HUES48 (cell line): ENCODE measurements at regions not wholly inside any gene's neighbourhood (a gene's known extent, or its start where the extent isn't known, plus 50 kb on each side); places are given as distances from the start of the nearest gene placed in this dataset.

Experiments
- H3K27ac ChIP-seq: one replicate; pipeline ENCODE4 v1.7.0; 2013; ENCODE audit warnings: low read depth, low read length, inconsistent platforms
- H3K27me3 ChIP-seq: 2 replicates; pipeline ENCODE4 v1.6.1; 2013; ENCODE audit warnings: mild to moderate bottlenecking, low read length; ENCODE audit not compliant: control insufficient read depth, insufficient read depth
- H3K36me3 ChIP-seq: 2 replicates; pipeline ENCODE4 v1.6.1; 2013; ENCODE audit warnings: low read length; ENCODE audit not compliant: control insufficient read depth, insufficient read depth
- H3K4me1 ChIP-seq: 2 replicates; pipeline ENCODE4 v1.6.1; 2013; ENCODE audit warnings: mild to moderate bottlenecking, low read length; ENCODE audit not compliant: control insufficient read depth, insufficient read depth
- H3K4me3 ChIP-seq: 2 replicates; pipeline ENCODE4 v1.5.1; 2013; ENCODE audit warnings: mild to moderate bottlenecking, low read depth, low read length
- H3K9ac ChIP-seq: 2 replicates; pipeline ENCODE4 v1.6.1; 2013; ENCODE audit warnings: mild to moderate bottlenecking, low read depth, low read length, moderate library complexity
- H3K9me3 ChIP-seq: 2 replicates; pipeline ENCODE4 v1.6.1; 2013; ENCODE audit warnings: low read length; ENCODE audit not compliant: control insufficient read depth, insufficient read depth

GRCh38 chr2:7847321-7847720, 834.5 kb upstream of the ID2 start:
- Histone ChIP-seq H3K9ac (no peak overlapping the region), H3K36me3 (no peaks in the 10 kb centered on the region), H3K4me1 (no peaks in the 10 kb centered on the region), H3K4me3 (no peak overlapping the region), H3K27ac (no peak overlapping the region), H3K9me3 (no peaks in the 10 kb centered on the region), H3K27me3 (no peaks in the 10 kb centered on the region)

GRCh38 chr2:7849027-7849426, 832.8 kb upstream of the ID2 start:
- Histone ChIP-seq H3K36me3 (no peaks in the 10 kb centered on the region), H3K9me3 (no peaks in the 10 kb centered on the region), H3K27me3 (no peaks in the 10 kb centered on the region), H3K27ac (no peak overlapping the region), H3K9ac (no peak overlapping the region), H3K4me3 (no peak overlapping the region), H3K4me1 (no peaks in the 10 kb centered on the region)

- Histone ChIP-seq H3K27me3 (no peaks in the 10 kb centered on the region), H3K27ac (no peak overlapping the region), H3K4me3 (no peak overlapping the region), H3K36me3 (no peaks in the 10 kb centered on the region), H3K9me3 (no peaks in the 10 kb centered on the region), H3K4me1 (no peaks in the 10 kb centered on the region), H3K9ac (no peak overlapping the region)
These were observed 832.3 kb upstream of the ID2 start for GRCh38 chr2:7849531-7849930.

- H3K9ac ChIP-seq = no peak overlapping the region
- no peak overlapping the region for H3K4me3 ChIP-seq
- H3K27me3 ChIP-seq = no peaks in the 10 kb centered on the region
- no peaks in the 10 kb centered on the region for H3K4me1 ChIP-seq
- no peak overlapping the region for H3K27ac ChIP-seq
- H3K36me3 ChIP-seq = no peaks in the 10 kb centered on the region
- H3K9me3 ChIP-seq = no peaks in the 10 kb centered on the region
These were observed 829.3 kb upstream of the ID2 start for GRCh38 chr2:7852546-7852945.

- Histone ChIP-seq H3K9ac (no peak overlapping the region), H3K4me1 (0 out of 2 replicates have a peak, but pooled peaks cover 6% of the 10 kb centered on the region), H3K9me3 (no peaks in the 10 kb centered on the region), H3K27ac (no peak overlapping the region), H3K27me3 (no peaks in the 10 kb centered on the region), H3K4me3 (no peak overlapping the region), H3K36me3 (no peaks in the 10 kb centered on the region)
These were observed 824.0 kb upstream of the ID2 start for GRCh38 chr2:7857904-7858303.

- Histone ChIP-seq H3K27me3 (no peaks in the 10 kb centered on the region), H3K9ac (no peak overlapping the region), H3K27ac (no peak overlapping the region)
These were observed 823.2 kb upstream of the ID2 start for GRCh38 chr2:7858624-7859023.

GRCh38 chr2:7860693-7861092, 821.2 kb upstream of the ID2 start:
- Histone ChIP-seq H3K9ac (no peak overlapping the region), H3K27ac (no peak overlapping the region), H3K9me3 (no peaks in the 10 kb centered on the region), H3K27me3 (no peaks in the 10 kb centered on the region), H3K36me3 (no peaks in the 10 kb centered on the region), H3K4me1 (0 out of 2 replicates have a peak, but pooled peaks cover 6% of the 10 kb centered on the region), H3K4me3 (no peak overlapping the region)

More at GRCh38 chr2:7858624-7859023, 823.2 kb upstream of the ID2 start:
- Histone ChIP-seq H3K36me3 (no peaks in the 10 kb centered on the region), H3K4me1 (0 out of 2 replicates have a peak, but pooled peaks cover 6% of the 10 kb centered on the region), H3K4me3 (no peak overlapping the region), H3K9me3 (no peaks in the 10 kb centered on the region)

GRCh38 chr2:7861910-7862702, 819.8 kb upstream of the ID2 start:
- H3K4me3 ChIP-seq = no peak overlapping the region
- no peak overlapping the region for H3K27ac ChIP-seq
- no peaks in the 10 kb centered on the region for H3K27me3 ChIP-seq
- no peak overlapping the region for H3K9ac ChIP-seq
- H3K36me3 ChIP-seq = peaks cover 6% of the 10 kb centered on the region; the same call in 1 of the 2 replicates
- no peaks in the 10 kb centered on the region for H3K9me3 ChIP-seq
- H3K4me1 ChIP-seq = 0 out of 2 replicates have a peak, but pooled peaks cover 6% of the 10 kb centered on the region

GRCh38 chr2:7866104-7866503, 815.8 kb upstream of the ID2 start:
- Histone ChIP-seq H3K27ac (no peak overlapping the region), H3K4me3 (no peak overlapping the region), H3K9ac (no peak overlapping the region), H3K9me3 (no peaks in the 10 kb centered on the region), H3K27me3 (no peaks in the 10 kb centered on the region), H3K4me1 (peaks cover 6% of the 10 kb centered on the region; the same call in 1 of the 2 replicates), H3K36me3 (peaks cover 25% of the 10 kb centered on the region; the same call in 1 of the 2 replicates)

- Histone ChIP-seq H3K36me3 (peaks cover 25% of the 10 kb centered on the region; the same call in 1 of the 2 replicates), H3K27ac (no peak overlapping the region), H3K4me3 (no peak overlapping the region), H3K27me3 (no peaks in the 10 kb centered on the region), H3K9me3 (no peaks in the 10 kb centered on the region), H3K9ac (no peak overlapping the region), H3K4me1 (peaks cover 12% of the 10 kb centered on the region)
These were observed 815.0 kb upstream of the ID2 start for GRCh38 chr2:7866825-7867224.

- Histone ChIP-seq H3K9me3 (no peaks in the 10 kb centered on the region), H3K27ac (no peak overlapping the region), H3K4me1 (peaks cover 20% of the 10 kb centered on the region), H3K9ac (no peak overlapping the region), H3K27me3 (no peaks in the 10 kb centered on the region), H3K36me3 (peaks cover 25% of the 10 kb centered on the region; the same call in 1 of the 2 replicates), H3K4me3 (no peak overlapping the region)
These were observed 814.0 kb upstream of the ID2 start for GRCh38 chr2:7867867-7868266.
